ENCODE measurements at regions not wholly inside any gene's neighbourhood (a gene's known extent, or its start where the extent isn't known, plus 50 kb on each side); places are given as distances from the start of the nearest gene placed in this dataset.
A peak's percentile ranks its signal among the peaks of the same experiment; 100 is the strongest.

DNA sequence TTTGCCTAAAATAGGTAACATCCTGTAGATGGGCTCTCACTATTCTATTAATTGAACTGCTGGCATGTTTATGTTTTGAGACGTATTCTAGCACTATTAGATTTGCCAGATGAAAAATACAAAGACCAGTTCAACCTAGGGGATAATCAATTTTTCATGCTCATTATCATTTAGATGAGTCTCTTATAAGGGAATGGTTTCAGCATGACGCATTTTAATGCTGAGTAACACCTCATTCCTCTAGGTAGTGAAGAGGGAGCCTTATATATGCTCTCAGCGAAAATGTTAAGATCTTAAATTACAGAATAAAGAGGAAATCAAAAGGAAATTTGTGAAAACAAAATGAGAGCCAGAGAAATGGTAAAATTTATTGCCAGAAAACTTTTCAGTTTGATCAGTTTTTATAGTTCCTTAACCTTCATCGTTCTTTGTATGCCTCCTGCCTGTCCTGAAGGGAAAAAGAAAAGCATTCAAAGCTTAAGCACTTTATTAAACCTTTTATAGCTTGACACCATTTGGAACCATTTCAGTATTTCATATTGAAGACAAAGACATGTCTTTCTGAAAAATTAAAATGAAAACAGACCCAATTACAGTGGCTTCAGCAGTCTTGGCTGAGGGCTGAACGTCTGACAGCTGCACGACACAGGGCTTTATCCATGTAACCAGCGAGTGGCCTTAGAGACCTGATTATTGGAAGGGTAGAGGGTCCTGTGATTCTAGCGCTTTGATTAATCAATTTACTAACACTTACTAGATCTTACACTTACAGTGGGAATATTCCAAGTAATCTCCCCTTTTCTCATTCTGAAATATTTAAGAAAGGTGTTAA, 112.8 kb downstream of the ADCYAP1 start:
- Mint-ChIP-seq H3K27ac (ENCODE audit: unreplicated experiment) (peak overlapping the region; percentile 64), H3K4me3 (ENCODE audit: unreplicated experiment) (no peak overlapping the region), H3K9me3 (ENCODE audit: unreplicated experiment) (no peaks in the 10 kb centered on the region), H3K27me3 (ENCODE audit: low read depth, unreplicated experiment) (no peaks in the 10 kb centered on the region), H3K4me1 (ENCODE audit: low read depth, unreplicated experiment) (peaks cover 40% of the 10 kb centered on the region), H3K36me3 (ENCODE audit: low read depth, unreplicated experiment) (no peaks in the 10 kb centered on the region)
- peaks cover 47% of the 10 kb centered on the region for H3K4me1 ChIP-seq (ENCODE audit: insufficient read depth, low read length)
- H3K27ac ChIP-seq (ENCODE audit: low read depth, low read length), result peak overlapping the region; percentile 32
- H3K36me3 ChIP-seq (ENCODE audit: insufficient read depth, low read length), result no peaks in the 10 kb centered on the region
- no peak for FAIRE-seq
- no peaks in the 10 kb centered on the region for H3K79me2 ChIP-seq (ENCODE audit: insufficient read depth, low read length)
- H3K27me3 ChIP-seq (ENCODE audit: insufficient read depth, low read length), result no peaks in the 10 kb centered on the region
- no peak overlapping the region for H3K4me3 ChIP-seq (ENCODE audit: insufficient read depth, low read depth, low read length)
- no peaks in the 10 kb centered on the region for H3K9me3 ChIP-seq (ENCODE audit: insufficient read depth, low read depth, low read length)
- no peak overlapping the region for H3K9ac ChIP-seq (ENCODE audit: low read length)
- TF ChIP-seq EZH2 (IDR thresholded peaks at IDR 0.05; ENCODE audit: insufficient read depth, low read length), result no peak
- TF ChIP-seq, protein P1, sequence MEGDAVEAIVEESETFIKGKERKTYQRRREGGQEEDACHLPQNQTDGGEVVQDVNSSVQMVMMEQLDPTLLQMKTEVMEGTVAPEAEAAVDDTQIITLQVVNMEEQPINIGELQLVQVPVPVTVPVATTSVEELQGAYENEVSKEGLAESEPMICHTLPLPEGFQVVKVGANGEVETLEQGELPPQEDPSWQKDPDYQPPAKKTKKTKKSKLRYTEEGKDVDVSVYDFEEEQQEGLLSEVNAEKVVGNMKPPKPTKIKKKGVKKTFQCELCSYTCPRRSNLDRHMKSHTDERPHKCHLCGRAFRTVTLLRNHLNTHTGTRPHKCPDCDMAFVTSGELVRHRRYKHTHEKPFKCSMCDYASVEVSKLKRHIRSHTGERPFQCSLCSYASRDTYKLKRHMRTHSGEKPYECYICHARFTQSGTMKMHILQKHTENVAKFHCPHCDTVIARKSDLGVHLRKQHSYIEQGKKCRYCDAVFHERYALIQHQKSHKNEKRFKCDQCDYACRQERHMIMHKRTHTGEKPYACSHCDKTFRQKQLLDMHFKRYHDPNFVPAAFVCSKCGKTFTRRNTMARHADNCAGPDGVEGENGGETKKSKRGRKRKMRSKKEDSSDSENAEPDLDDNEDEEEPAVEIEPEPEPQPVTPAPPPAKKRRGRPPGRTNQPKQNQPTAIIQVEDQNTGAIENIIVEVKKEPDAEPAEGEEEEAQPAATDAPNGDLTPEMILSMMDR (IDR thresholded peaks at IDR 0.05; ENCODE audit: insufficient read depth, low read depth, low read length), result no peak
- peak; percentile 76 for DNase-seq (ENCODE audit: low read depth)
- H3K4me2 ChIP-seq (ENCODE audit: low read length), result peak overlapping the region; percentile 37
- no peaks in the 10 kb centered on the region for H4K20me1 ChIP-seq (ENCODE audit: insufficient read depth, low read length)
- no peak overlapping the region for H2AFZ ChIP-seq (ENCODE audit: low read depth, low read length)

DNA sequence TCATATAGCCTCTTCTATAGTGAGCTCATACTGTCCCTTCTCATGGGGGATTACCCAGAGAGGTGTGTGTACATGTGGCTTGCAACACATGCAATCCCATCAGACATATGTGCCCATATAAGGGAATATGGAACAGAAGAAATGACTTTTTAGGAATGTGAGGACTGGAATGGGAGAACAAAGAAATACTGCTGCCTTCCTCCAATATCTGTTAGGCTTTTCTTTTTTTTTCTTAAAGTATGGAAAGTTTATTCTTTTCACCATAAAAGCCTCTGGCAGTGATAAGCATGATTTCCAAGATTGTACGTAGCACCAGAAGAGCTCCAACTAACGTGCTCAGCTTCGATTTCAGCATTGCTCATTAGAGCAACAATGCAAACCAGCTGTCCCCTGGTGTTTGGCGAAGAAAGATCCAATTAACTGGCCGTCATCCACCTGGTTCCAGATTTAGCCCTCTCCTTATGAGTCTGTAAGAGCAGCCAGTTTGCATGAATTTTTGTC, 113.6 kb downstream of the ADCYAP1 start:
- Histone ChIP-seq H3K79me2 (ENCODE audit: insufficient read depth, low read length) (no peaks in the 10 kb centered on the region), H2AFZ (ENCODE audit: low read depth, low read length) (no peak overlapping the region), H3K9ac (ENCODE audit: low read length) (no peak overlapping the region), H3K4me1 (ENCODE audit: insufficient read depth, low read length) (peaks cover 47% of the 10 kb centered on the region), H3K9me3 (ENCODE audit: insufficient read depth, low read depth, low read length) (no peaks in the 10 kb centered on the region), H3K4me2 (ENCODE audit: low read length) (peak overlapping the region; percentile 37), H3K36me3 (ENCODE audit: insufficient read depth, low read length) (no peaks in the 10 kb centered on the region), H4K20me1 (ENCODE audit: insufficient read depth, low read length) (no peaks in the 10 kb centered on the region), H3K27ac (ENCODE audit: low read depth, low read length) (peak overlapping the region; percentile 32), H3K4me3 (ENCODE audit: insufficient read depth, low read depth, low read length) (no peak overlapping the region), H3K27me3 (ENCODE audit: insufficient read depth, low read length) (no peaks in the 10 kb centered on the region)
- Mint-ChIP-seq H3K27me3 (ENCODE audit: low read depth, unreplicated experiment) (no peaks in the 10 kb centered on the region), H3K9me3 (ENCODE audit: unreplicated experiment) (no peaks in the 10 kb centered on the region), H3K36me3 (ENCODE audit: low read depth, unreplicated experiment) (no peaks in the 10 kb centered on the region), H3K4me3 (ENCODE audit: unreplicated experiment) (no peak overlapping the region), H3K27ac (ENCODE audit: unreplicated experiment) (peak overlapping the region; percentile 64), H3K4me1 (ENCODE audit: low read depth, unreplicated experiment) (peaks cover 40% of the 10 kb centered on the region)
- FAIRE-seq, result no peak
- peak; percentile 86 for DNase-seq (ENCODE audit: low read depth)
- no peak for TF ChIP-seq EZH2 (IDR thresholded peaks at IDR 0.05; ENCODE audit: insufficient read depth, low read length)
- TF ChIP-seq, protein P1 (IDR thresholded peaks at IDR 0.05; ENCODE audit: insufficient read depth, low read depth, low read length), result no peak

DNA sequence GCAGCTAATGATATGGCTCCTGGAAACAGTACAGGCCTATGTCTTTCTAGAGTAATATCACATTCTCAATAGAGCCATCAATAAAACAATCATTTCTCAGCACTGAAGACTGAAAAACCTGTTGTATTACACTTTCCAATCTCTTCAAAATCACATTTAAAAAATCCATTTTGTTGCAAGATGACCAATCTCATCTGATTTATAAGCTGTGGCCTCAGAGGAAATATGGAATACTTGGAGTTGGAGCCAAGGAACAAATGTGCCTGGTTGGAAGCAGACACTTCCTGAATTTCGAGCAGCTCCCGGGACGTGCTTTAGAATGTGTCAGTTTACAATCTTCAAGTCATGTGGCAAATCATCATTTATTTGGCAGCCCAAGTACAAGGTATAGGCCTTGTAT, 114.5 kb downstream of the ADCYAP1 start:
- H3K36me3 Mint-ChIP-seq (ENCODE audit: low read depth, unreplicated experiment), result no peaks in the 10 kb centered on the region
- no peak overlapping the region for H3K9ac ChIP-seq (ENCODE audit: low read length)
- H3K9me3 Mint-ChIP-seq (ENCODE audit: unreplicated experiment), result no peaks in the 10 kb centered on the region
- DNase-seq (ENCODE audit: low read depth) (no peak), FAIRE-seq (no peak)
- peaks cover 40% of the 10 kb centered on the region for H3K4me1 ChIP-seq (ENCODE audit: insufficient read depth, low read length)
- no peak overlapping the region for H3K4me3 Mint-ChIP-seq (ENCODE audit: unreplicated experiment)
- no peaks in the 10 kb centered on the region for H3K9me3 ChIP-seq (ENCODE audit: insufficient read depth, low read depth, low read length)
- peaks cover 32% of the 10 kb centered on the region for H3K4me1 Mint-ChIP-seq (ENCODE audit: low read depth, unreplicated experiment)
- no peak overlapping the region for H3K27ac Mint-ChIP-seq (ENCODE audit: unreplicated experiment)
- H3K79me2 ChIP-seq (ENCODE audit: insufficient read depth, low read length), result no peaks in the 10 kb centered on the region
- H3K4me2 ChIP-seq (ENCODE audit: low read length), result no peak overlapping the region
- no peak overlapping the region for H3K27ac ChIP-seq (ENCODE audit: low read depth, low read length)
- H3K4me3 ChIP-seq (ENCODE audit: insufficient read depth, low read depth, low read length), result no peak overlapping the region
- H3K36me3 ChIP-seq (ENCODE audit: insufficient read depth, low read length), result no peaks in the 10 kb centered on the region
- H4K20me1 ChIP-seq (ENCODE audit: insufficient read depth, low read length), result no peaks in the 10 kb centered on the region
- no peaks in the 10 kb centered on the region for H3K27me3 Mint-ChIP-seq (ENCODE audit: low read depth, unreplicated experiment)
- H3K27me3 ChIP-seq (ENCODE audit: insufficient read depth, low read length), result no peaks in the 10 kb centered on the region
- H2AFZ ChIP-seq (ENCODE audit: low read depth, low read length), result no peak overlapping the region
- TF ChIP-seq, protein P1 (IDR thresholded peaks at IDR 0.05; ENCODE audit: insufficient read depth, low read depth, low read length), result no peak
- TF ChIP-seq EZH2 (IDR thresholded peaks at IDR 0.05; ENCODE audit: insufficient read depth, low read length), result no peak

Measured in astrocyte (in vitro differentiated cells and primary cell).